Muscle of leg (tissue), 3 donors: ENCODE measurements at regions not wholly inside any gene's neighbourhood (a gene's known extent, or its start where the extent isn't known, plus 50 kb on each side); places are given as distances from the start of the nearest gene placed in this dataset.
A peak's percentile ranks its signal among the peaks of the same experiment; 100 is the strongest.

ENCODE experiments used
- DNase-seq: peaks from one replicate; pipeline ENCODE4 v3.0.0; 2013
- H3K27ac ChIP-seq: one replicate; pipeline ENCODE4 v1.5.1; 2013; ENCODE audit warnings: mild to moderate bottlenecking, low read length, control low read depth
- H3K27me3 ChIP-seq: one replicate; pipeline ENCODE4 v1.6.1; 2013; ENCODE audit warnings: low read length; ENCODE audit not compliant: control insufficient read depth, insufficient read depth
- H3K36me3 ChIP-seq: one replicate; pipeline ENCODE4 v1.6.1; 2013; ENCODE audit warnings: low read length; ENCODE audit not compliant: control insufficient read depth, insufficient read depth
- H3K4me1 ChIP-seq: one replicate; pipeline ENCODE4 v1.6.1; 2013; ENCODE audit warnings: low read length; ENCODE audit not compliant: control insufficient read depth, insufficient read depth
- H3K4me3 ChIP-seq: one replicate; pipeline ENCODE4 v1.5.1; 2013; ENCODE audit warnings: low read length, control low read depth
- H3K9me3 ChIP-seq: replicated peaks from 2 replicates; pipeline ENCODE4 v1.6.1; 2013; ENCODE audit warnings: low read depth, low read length; ENCODE audit not compliant: control insufficient read depth
- WGBS: methylation state at CpG from one replicate; pipeline ENCODE4 v1.1.5; 2013; ENCODE audit warnings: missing lambda C conversion rate; ENCODE audit not compliant: insufficient coverage; 5-methylcytosine and 5-hydroxymethylcytosine counted together

GRCh38 chr17:34182036-34182803, 72.9 kb upstream of the CCL2 start:
- WGBS: 74% methylated on average over 3 of the region's 6 CpGs

GRCh38 chr17:34195987-34196386, 59.1 kb upstream of the CCL2 start:
- 100% methylated on average over 1 of the region's 3 CpGs for WGBS

More at GRCh38 chr17:34182036-34182803, 72.9 kb upstream of the CCL2 start:
- Histone ChIP-seq H3K4me3 (no peak overlapping the region), H3K4me1 (peaks cover 3% of the 10 kb centered on the region), H3K9me3 (no peaks in the 10 kb centered on the region), H3K27me3 (no peaks in the 10 kb centered on the region), H3K36me3 (no peaks in the 10 kb centered on the region), H3K27ac (no peak overlapping the region)
- DNase-seq: no peak

GRCh38 chr17:34198519-34198918, 56.6 kb upstream of the CCL2 start:
- Histone ChIP-seq H3K27ac (no peak overlapping the region), H3K36me3 (no peaks in the 10 kb centered on the region), H3K4me3 (no peak overlapping the region), H3K27me3 (no peaks in the 10 kb centered on the region), H3K9me3 (no peaks in the 10 kb centered on the region), H3K4me1 (peaks cover 6% of the 10 kb centered on the region)
- no peak for DNase-seq
- no CpG with 5 or more reads among the region's 1 CpG for WGBS

More at GRCh38 chr17:34195987-34196386, 59.1 kb upstream of the CCL2 start:
- no peaks in the 10 kb centered on the region for H3K27me3 ChIP-seq
- DNase-seq: no peak
- no peak overlapping the region for H3K4me3 ChIP-seq
- no peaks in the 10 kb centered on the region for H3K9me3 ChIP-seq
- H3K27ac ChIP-seq: no peak overlapping the region
- H3K36me3 ChIP-seq: no peaks in the 10 kb centered on the region
- peaks cover 3% of the 10 kb centered on the region for H3K4me1 ChIP-seq

GRCh38 chr17:34199454-34199853, 55.6 kb upstream of the CCL2 start:
- no peaks in the 10 kb centered on the region for H3K36me3 ChIP-seq
- H3K4me3 ChIP-seq: no peak overlapping the region
- H3K9me3 ChIP-seq: no peaks in the 10 kb centered on the region
- WGBS: 56% methylated on average over 2 of the region's 7 CpGs
- peaks cover 6% of the 10 kb centered on the region for H3K4me1 ChIP-seq
- DNase-seq: no peak
- H3K27me3 ChIP-seq: no peaks in the 10 kb centered on the region
- no peak overlapping the region for H3K27ac ChIP-seq

- no CpG with 5 or more reads among the region's 8 CpGs for WGBS
- Histone ChIP-seq H3K9me3 (no peaks in the 10 kb centered on the region), H3K27me3 (no peaks in the 10 kb centered on the region), H3K4me3 (no peak overlapping the region), H3K36me3 (no peaks in the 10 kb centered on the region), H3K27ac (no peak overlapping the region), H3K4me1 (peaks cover 6% of the 10 kb centered on the region)
- peak; percentile 89 for DNase-seq
These were observed 55.1 kb upstream of the CCL2 start for GRCh38 chr17:34199932-34200534.

GRCh38 chr17:34201225-34201624, 53.9 kb upstream of the CCL2 start:
- no peak for DNase-seq
- no peak overlapping the region for H3K4me3 ChIP-seq
- peaks cover 6% of the 10 kb centered on the region for H3K4me1 ChIP-seq
- H3K9me3 ChIP-seq: no peaks in the 10 kb centered on the region
- no peaks in the 10 kb centered on the region for H3K36me3 ChIP-seq
- H3K27ac ChIP-seq: no peak overlapping the region
- WGBS: 86% methylated on average over 1 of the region's 1 CpG
- no peaks in the 10 kb centered on the region for H3K27me3 ChIP-seq

- Histone ChIP-seq H3K27me3 (no peaks in the 10 kb centered on the region), H3K4me1 (peaks cover 6% of the 10 kb centered on the region), H3K9me3 (no peaks in the 10 kb centered on the region), H3K27ac (no peak overlapping the region), H3K36me3 (no peaks in the 10 kb centered on the region), H3K4me3 (no peak overlapping the region)
- no peak for DNase-seq
- WGBS: 100% methylated on average over 2 of the region's 4 CpGs
These were observed 53.3 kb upstream of the CCL2 start for GRCh38 chr17:34201767-34202166.

- Histone ChIP-seq H3K4me1 (peaks cover 6% of the 10 kb centered on the region), H3K27me3 (no peaks in the 10 kb centered on the region), H3K9me3 (no peaks in the 10 kb centered on the region), H3K36me3 (no peaks in the 10 kb centered on the region), H3K27ac (no peak overlapping the region), H3K4me3 (no peak overlapping the region)
- 41% methylated on average over 4 of the region's 4 CpGs for WGBS
- no peak for DNase-seq
These were observed 52.0 kb upstream of the CCL2 start for GRCh38 chr17:34203018-34203638.

GRCh38 chr17:34204402-34204801, 50.7 kb upstream of the CCL2 start:
- Histone ChIP-seq H3K4me1 (peaks cover 6% of the 10 kb centered on the region), H3K36me3 (no peaks in the 10 kb centered on the region), H3K4me3 (no peak overlapping the region), H3K9me3 (no peaks in the 10 kb centered on the region), H3K27ac (no peak overlapping the region), H3K27me3 (no peaks in the 10 kb centered on the region)
- 90% methylated on average over 3 of the region's 5 CpGs for WGBS
- DNase-seq: no peak
